ENCODE measurements at regions not wholly inside any gene's neighbourhood (a gene's known extent, or its start where the extent isn't known, plus 50 kb on each side); places are given as distances from the start of the nearest gene placed in this dataset.

DNA sequence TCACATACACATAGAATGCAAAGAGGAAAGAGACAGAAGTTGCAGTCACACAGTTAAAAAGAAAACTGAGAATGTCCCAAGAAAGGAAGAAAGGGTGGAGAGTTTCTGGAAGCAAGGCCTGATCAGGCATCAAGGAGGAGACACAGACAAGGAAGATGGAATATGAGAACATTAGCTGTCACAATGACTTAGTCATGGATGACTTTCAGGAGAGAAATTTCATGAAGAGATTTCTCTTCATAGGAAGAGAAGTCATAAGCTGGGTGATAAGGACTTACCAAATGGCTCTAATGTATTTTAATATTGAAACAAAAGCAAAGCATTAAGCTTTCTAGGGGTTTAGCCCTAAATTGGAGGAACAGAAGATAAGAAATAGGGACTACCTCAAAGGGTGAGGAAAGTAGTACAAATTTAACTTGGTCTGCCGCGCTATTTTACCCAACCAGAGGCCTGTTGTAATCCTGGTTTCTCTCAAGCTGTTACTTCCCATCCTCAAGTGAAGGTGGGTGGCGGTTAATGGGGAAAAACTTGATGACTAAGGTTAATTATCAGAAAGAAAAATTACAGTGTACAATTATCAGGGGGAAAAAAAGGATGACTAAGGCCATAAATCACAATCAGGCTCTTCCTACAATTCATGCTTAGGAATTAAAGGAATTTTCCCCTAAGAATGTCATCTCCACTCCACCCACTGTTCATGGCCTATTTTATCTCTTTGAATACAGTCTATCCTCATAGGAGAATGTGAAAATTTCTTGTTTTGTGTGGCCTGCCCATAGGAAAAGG lies 93.9 kb upstream of the ADGRL2 start:
- Histone ChIP-seq H3K9ac (ENCODE audit: low read depth in 1 of 2, low read length in 2 of 2) (no peak overlapping the region), H3K27ac (ENCODE audit: low read depth in 1 of 2, low read length in 2 of 2) (no peak overlapping the region)
- WGBS: 98% methylated on average over 3 of the region's 3 CpGs

DNA sequence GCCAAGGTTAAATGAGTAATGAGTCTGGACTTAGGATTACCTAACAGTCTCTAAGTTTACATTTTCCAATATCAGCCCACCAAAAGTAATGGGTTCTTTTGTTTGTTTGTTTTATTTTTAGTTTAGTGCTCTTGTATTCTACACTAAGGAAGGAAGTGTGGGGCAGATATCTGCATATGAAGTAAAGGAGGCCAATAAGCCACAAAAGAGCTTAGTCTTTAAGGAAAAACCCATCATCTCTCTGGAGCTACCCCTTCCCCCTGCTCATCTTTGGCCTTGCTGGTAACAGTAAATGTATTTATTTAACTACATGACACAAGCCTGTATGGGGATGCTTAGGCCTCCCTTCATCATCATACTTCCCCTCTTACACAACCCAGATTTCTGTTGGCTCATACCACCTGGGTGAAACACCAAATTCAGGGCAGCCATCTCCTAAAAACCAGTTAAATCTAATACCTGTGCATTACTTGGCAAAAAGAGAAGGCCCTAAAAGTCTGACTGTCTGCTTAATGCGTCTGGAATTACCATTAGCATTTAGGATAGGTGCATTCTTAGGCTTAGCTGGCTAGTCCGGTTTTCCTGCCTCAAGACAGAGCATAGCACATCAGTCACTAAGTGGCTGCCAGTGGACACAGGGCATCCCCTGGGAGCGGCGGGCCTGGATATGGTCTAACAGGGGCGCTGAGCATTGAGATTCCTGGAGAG lies 96.8 kb upstream of the ADGRL2 start:
- Histone ChIP-seq H3K4me1 (ENCODE audit: control insufficient read depth in 4 of 4, insufficient read depth in 4 of 4, low read length in 3 of 4) (no peaks in the 10 kb centered on the region), H3K36me3 (ENCODE audit: control insufficient read depth in 4 of 4, insufficient read depth in 3 of 4, low read depth in 1 of 4, low read length in 3 of 4) (peaks cover 0 to 2% (median 0%) of the 10 kb centered on the region in 4 donors), H3K27me3 (ENCODE audit: control insufficient read depth in 4 of 4, insufficient read depth in 4 of 4, low read length in 3 of 4) (no peaks in the 10 kb centered on the region), H3K9ac (ENCODE audit: low read depth in 1 of 2, low read length in 2 of 2) (no peak overlapping the region), H3K27ac (ENCODE audit: low read depth in 1 of 2, low read length in 2 of 2) (no peak overlapping the region), H3K9me3 (ENCODE audit: control insufficient read depth in 4 of 4, low read length in 3 of 4) (no peaks in the 10 kb centered on the region), H3K4me3 (ENCODE audit: low read depth in 1 of 3, low read length in 3 of 3) (no peak overlapping the region)
- WGBS: 92% methylated on average over 5 of the region's 5 CpGs
- DNase-seq (ENCODE audit: low spot score): no peak
- TF ChIP-seq, protein P1, sequence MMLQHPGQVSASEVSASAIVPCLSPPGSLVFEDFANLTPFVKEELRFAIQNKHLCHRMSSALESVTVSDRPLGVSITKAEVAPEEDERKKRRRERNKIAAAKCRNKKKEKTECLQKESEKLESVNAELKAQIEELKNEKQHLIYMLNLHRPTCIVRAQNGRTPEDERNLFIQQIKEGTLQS (IDR thresholded peaks at IDR 0.05): no peak
- TF ChIP-seq TAF1 (conservative IDR thresholded peaks at IDR 0.05): no peak
- TF ChIP-seq YY1 (IDR thresholded peaks at IDR 0.05): no peak
- TF ChIP-seq JUND (IDR thresholded peaks at IDR 0.05): no peak
- TF ChIP-seq, protein P2, sequence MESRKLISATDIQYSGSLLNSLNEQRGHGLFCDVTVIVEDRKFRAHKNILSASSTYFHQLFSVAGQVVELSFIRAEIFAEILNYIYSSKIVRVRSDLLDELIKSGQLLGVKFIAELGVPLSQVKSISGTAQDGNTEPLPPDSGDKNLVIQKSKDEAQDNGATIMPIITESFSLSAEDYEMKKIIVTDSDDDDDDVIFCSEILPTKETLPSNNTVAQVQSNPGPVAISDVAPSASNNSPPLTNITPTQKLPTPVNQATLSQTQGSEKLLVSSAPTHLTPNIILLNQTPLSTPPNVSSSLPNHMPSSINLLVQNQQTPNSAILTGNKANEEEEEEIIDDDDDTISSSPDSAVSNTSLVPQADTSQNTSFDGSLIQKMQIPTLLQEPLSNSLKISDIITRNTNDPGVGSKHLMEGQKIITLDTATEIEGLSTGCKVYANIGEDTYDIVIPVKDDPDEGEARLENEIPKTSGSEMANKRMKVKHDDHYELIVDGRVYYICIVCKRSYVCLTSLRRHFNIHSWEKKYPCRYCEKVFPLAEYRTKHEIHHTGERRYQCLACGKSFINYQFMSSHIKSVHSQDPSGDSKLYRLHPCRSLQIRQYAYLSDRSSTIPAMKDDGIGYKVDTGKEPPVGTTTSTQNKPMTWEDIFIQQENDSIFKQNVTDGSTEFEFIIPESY (IDR thresholded peaks at IDR 0.05): no peak
- no peak for TF ChIP-seq EGR1 (IDR thresholded peaks at IDR 0.05; ENCODE audit: low read depth in 2 of 2)
- TF ChIP-seq SP1 (IDR thresholded peaks at IDR 0.05): no peak
- TF ChIP-seq NR2F2 (IDR thresholded peaks at IDR 0.05): no peak
- no peak for TF ChIP-seq RAD21 (IDR thresholded peaks at IDR 0.05)
- TF ChIP-seq HNF4G (IDR thresholded peaks at IDR 0.05): no peak
- no peak for TF ChIP-seq RXRA (IDR thresholded peaks at IDR 0.05)

More for the DNA sequence above, 93.9 kb upstream of the ADGRL2 start:
- no peak for DNase-seq (ENCODE audit: low spot score)
- no peaks in the 10 kb centered on the region for H3K36me3 ChIP-seq (ENCODE audit: control insufficient read depth in 4 of 4, insufficient read depth in 3 of 4, low read depth in 1 of 4, low read length in 3 of 4)
- no peaks in the 10 kb centered on the region for H3K27me3 ChIP-seq (ENCODE audit: control insufficient read depth in 4 of 4, insufficient read depth in 4 of 4, low read length in 3 of 4)
- H3K4me1 ChIP-seq (ENCODE audit: control insufficient read depth in 4 of 4, insufficient read depth in 4 of 4, low read length in 3 of 4): no peaks in the 10 kb centered on the region
- no peaks in the 10 kb centered on the region for H3K9me3 ChIP-seq (ENCODE audit: control insufficient read depth in 4 of 4, low read length in 3 of 4)
- no peak overlapping the region for H3K4me3 ChIP-seq (ENCODE audit: low read depth in 1 of 3, low read length in 3 of 3)
- no peak for TF ChIP-seq NR2F2 (IDR thresholded peaks at IDR 0.05)
- TF ChIP-seq FOXA2 (IDR thresholded peaks at IDR 0.05): no peak
- TF ChIP-seq RXRA (IDR thresholded peaks at IDR 0.05): no peak
- TF ChIP-seq, protein P3, sequence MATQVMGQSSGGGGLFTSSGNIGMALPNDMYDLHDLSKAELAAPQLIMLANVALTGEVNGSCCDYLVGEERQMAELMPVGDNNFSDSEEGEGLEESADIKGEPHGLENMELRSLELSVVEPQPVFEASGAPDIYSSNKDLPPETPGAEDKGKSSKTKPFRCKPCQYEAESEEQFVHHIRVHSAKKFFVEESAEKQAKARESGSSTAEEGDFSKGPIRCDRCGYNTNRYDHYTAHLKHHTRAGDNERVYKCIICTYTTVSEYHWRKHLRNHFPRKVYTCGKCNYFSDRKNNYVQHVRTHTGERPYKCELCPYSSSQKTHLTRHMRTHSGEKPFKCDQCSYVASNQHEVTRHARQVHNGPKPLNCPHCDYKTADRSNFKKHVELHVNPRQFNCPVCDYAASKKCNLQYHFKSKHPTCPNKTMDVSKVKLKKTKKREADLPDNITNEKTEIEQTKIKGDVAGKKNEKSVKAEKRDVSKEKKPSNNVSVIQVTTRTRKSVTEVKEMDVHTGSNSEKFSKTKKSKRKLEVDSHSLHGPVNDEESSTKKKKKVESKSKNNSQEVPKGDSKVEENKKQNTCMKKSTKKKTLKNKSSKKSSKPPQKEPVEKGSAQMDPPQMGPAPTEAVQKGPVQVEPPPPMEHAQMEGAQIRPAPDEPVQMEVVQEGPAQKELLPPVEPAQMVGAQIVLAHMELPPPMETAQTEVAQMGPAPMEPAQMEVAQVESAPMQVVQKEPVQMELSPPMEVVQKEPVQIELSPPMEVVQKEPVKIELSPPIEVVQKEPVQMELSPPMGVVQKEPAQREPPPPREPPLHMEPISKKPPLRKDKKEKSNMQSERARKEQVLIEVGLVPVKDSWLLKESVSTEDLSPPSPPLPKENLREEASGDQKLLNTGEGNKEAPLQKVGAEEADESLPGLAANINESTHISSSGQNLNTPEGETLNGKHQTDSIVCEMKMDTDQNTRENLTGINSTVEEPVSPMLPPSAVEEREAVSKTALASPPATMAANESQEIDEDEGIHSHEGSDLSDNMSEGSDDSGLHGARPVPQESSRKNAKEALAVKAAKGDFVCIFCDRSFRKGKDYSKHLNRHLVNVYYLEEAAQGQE (IDR thresholded peaks at IDR 0.05): no peak
- TF ChIP-seq TAF1 (conservative IDR thresholded peaks at IDR 0.05): no peak
- TF ChIP-seq JUND (IDR thresholded peaks at IDR 0.05): no peak
- TF ChIP-seq, protein P4, sequence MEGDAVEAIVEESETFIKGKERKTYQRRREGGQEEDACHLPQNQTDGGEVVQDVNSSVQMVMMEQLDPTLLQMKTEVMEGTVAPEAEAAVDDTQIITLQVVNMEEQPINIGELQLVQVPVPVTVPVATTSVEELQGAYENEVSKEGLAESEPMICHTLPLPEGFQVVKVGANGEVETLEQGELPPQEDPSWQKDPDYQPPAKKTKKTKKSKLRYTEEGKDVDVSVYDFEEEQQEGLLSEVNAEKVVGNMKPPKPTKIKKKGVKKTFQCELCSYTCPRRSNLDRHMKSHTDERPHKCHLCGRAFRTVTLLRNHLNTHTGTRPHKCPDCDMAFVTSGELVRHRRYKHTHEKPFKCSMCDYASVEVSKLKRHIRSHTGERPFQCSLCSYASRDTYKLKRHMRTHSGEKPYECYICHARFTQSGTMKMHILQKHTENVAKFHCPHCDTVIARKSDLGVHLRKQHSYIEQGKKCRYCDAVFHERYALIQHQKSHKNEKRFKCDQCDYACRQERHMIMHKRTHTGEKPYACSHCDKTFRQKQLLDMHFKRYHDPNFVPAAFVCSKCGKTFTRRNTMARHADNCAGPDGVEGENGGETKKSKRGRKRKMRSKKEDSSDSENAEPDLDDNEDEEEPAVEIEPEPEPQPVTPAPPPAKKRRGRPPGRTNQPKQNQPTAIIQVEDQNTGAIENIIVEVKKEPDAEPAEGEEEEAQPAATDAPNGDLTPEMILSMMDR (IDR thresholded peaks at IDR 0.05; ENCODE audit: low read depth, low read length, missing input control): no peak
- no peak for TF ChIP-seq FOXA1 (IDR thresholded peaks at IDR 0.05)
- TF ChIP-seq RAD21 (IDR thresholded peaks at IDR 0.05): no peak
- TF ChIP-seq EGR1 (IDR thresholded peaks at IDR 0.05; ENCODE audit: low read depth in 2 of 2): no peak
- TF ChIP-seq YY1 (IDR thresholded peaks at IDR 0.05): no peak
- no peak for TF ChIP-seq SP1 (IDR thresholded peaks at IDR 0.05)
- TF ChIP-seq, protein P5, sequence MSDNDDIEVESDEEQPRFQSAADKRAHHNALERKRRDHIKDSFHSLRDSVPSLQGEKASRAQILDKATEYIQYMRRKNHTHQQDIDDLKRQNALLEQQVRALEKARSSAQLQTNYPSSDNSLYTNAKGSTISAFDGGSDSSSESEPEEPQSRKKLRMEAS (IDR thresholded peaks at IDR 0.05): no peak
- TF ChIP-seq, protein P1 (IDR thresholded peaks at IDR 0.05): no peak

Data from liver (tissue), 8 donors.